Progenitor cell of endocrine pancreas (in vitro differentiated cells): ENCODE measurements at regions not wholly inside any gene's neighbourhood (a gene's known extent, or its start where the extent isn't known, plus 50 kb on each side); places are given as distances from the start of the nearest gene placed in this dataset.

Source experiments
- DNase-seq: peaks from one replicate; pipeline ENCODE4 v3.0.0; 2021; ENCODE audit warnings: low spot score; ENCODE audit not compliant: unreplicated experiment
- H3K27ac Mint-ChIP-seq: 2 replicates; pipeline ENCODE4 v1.8.0; 2021; ENCODE audit warnings: mild to moderate bottlenecking, moderate library complexity, mixed read lengths
- H3K27me3 Mint-ChIP-seq: 2 replicates; pipeline ENCODE4 v1.8.0; 2021; ENCODE audit warnings: mixed read lengths
- H3K36me3 Mint-ChIP-seq: 2 replicates; pipeline ENCODE4 v1.8.0; 2022; ENCODE audit warnings: mixed read lengths; ENCODE audit not compliant: insufficient read depth
- H3K4me1 Mint-ChIP-seq: 2 replicates; pipeline ENCODE4 v1.8.0; 2021; ENCODE audit warnings: low read depth, mixed read lengths
- H3K4me3 Mint-ChIP-seq: 2 replicates; pipeline ENCODE4 v1.8.0; 2021; ENCODE audit warnings: low read depth, mild to moderate bottlenecking, moderate library complexity, mixed read lengths
- H3K9me3 Mint-ChIP-seq: 2 replicates; pipeline ENCODE4 v1.8.0; 2021; ENCODE audit warnings: low read depth, mixed read lengths
- TF ChIP-seq, protein P1 (sequence below): fragments of 200-600 bp; sonication (generic); IDR thresholded peaks from one replicate; pipeline ENCODE4 v1.5.0; 2021; ENCODE audit warnings: antibody characterized with exemption, mild to moderate bottlenecking; ENCODE audit not compliant: unreplicated experiment

DNA sequence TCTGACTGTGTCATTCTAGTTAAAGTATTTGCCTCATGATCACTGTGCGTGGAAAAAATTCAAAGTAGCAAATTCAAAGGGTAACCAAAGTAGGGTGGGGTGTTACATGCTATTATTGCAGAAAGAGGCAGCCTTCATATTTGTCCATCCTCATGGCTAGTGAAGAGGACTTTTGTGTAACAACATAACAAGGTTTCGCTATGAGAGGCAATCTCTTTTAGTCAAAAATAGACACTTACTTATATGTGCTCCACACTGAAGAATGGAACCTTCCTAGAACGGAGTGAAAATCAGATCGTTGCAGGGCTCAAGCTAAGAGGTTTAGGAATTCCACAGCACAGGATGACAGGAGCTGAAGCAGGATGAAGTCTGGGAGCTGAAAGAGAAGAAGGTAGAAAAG lies 345.1 kb upstream of the CBLB start:
- no peak for DNase-seq
- H3K4me3 Mint-ChIP-seq = no peak overlapping the region
- H3K36me3 Mint-ChIP-seq = no peaks in the 10 kb centered on the region
- peaks cover 8% of the 10 kb centered on the region for H3K9me3 Mint-ChIP-seq
- no peaks in the 10 kb centered on the region for H3K27me3 Mint-ChIP-seq
- no peak overlapping the region for H3K27ac Mint-ChIP-seq
- no peaks in the 10 kb centered on the region for H3K4me1 Mint-ChIP-seq
- TF ChIP-seq, protein P1, sequence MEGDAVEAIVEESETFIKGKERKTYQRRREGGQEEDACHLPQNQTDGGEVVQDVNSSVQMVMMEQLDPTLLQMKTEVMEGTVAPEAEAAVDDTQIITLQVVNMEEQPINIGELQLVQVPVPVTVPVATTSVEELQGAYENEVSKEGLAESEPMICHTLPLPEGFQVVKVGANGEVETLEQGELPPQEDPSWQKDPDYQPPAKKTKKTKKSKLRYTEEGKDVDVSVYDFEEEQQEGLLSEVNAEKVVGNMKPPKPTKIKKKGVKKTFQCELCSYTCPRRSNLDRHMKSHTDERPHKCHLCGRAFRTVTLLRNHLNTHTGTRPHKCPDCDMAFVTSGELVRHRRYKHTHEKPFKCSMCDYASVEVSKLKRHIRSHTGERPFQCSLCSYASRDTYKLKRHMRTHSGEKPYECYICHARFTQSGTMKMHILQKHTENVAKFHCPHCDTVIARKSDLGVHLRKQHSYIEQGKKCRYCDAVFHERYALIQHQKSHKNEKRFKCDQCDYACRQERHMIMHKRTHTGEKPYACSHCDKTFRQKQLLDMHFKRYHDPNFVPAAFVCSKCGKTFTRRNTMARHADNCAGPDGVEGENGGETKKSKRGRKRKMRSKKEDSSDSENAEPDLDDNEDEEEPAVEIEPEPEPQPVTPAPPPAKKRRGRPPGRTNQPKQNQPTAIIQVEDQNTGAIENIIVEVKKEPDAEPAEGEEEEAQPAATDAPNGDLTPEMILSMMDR = no peak

DNA sequence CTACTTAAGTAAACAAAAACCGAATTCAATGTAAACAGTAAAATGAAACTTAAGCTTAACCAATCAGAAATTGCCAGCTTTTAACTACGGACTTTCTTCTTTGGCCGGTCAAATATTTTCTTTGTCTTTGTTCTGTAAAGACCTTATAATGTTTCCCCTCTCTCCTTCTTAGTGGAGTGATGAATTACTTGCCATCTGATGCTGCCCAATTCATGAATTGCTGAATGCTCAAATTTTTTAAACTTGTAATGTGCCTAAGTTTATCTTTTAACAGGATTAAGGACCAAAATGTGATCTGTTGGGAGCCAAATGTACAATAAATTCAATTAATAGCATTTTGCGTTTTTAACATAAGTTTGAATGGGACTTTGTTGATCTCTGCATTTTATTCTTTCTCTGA lies 345.8 kb upstream of the CBLB start:
- Mint-ChIP-seq H3K27ac (no peak overlapping the region), H3K27me3 (no peaks in the 10 kb centered on the region), H3K36me3 (no peaks in the 10 kb centered on the region), H3K9me3 (peaks cover 8% of the 10 kb centered on the region), H3K4me3 (no peak overlapping the region), H3K4me1 (no peaks in the 10 kb centered on the region)
- TF ChIP-seq, protein P1 = no peak
- no peak for DNase-seq

- DNase-seq = no peak
- TF ChIP-seq, protein P1 = no peak
- Mint-ChIP-seq H3K27me3 (no peaks in the 10 kb centered on the region), H3K4me1 (no peaks in the 10 kb centered on the region), H3K27ac (no peak overlapping the region), H3K36me3 (no peaks in the 10 kb centered on the region), H3K4me3 (no peak overlapping the region), H3K9me3 (peaks cover 11% of the 10 kb centered on the region)
Measured at GRCh38 chr3:106215047-106215446, 346.2 kb upstream of the CBLB start.

DNA sequence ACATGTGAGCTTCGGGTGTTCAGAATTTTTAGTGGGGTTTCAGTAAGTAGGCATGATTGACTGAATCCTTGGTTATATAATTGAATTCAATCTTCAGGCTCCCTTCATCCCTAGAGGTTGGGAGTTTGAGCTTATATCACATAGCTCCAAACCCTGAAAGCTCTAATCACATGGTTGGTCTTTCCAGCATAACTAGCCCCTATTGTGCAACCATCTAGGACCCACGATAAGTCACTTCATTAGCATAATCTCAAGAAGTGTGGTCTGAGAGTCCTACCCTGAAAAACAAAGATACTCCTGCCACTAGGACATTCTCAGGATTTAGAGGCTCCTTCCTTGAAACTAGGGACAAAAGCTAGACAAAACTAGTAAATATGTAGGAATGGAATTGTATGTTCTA lies 348.9 kb upstream of the CBLB start:
- no peak for DNase-seq
- no peak overlapping the region for H3K27ac Mint-ChIP-seq
- H3K4me1 Mint-ChIP-seq = no peaks in the 10 kb centered on the region
- H3K27me3 Mint-ChIP-seq = no peaks in the 10 kb centered on the region
- peaks cover 2% of the 10 kb centered on the region for H3K36me3 Mint-ChIP-seq
- peaks cover 34% of the 10 kb centered on the region for H3K9me3 Mint-ChIP-seq
- TF ChIP-seq, protein P1 = no peak
- no peak overlapping the region for H3K4me3 Mint-ChIP-seq

- Mint-ChIP-seq H3K4me3 (no peak overlapping the region), H3K27ac (no peak overlapping the region), H3K27me3 (no peaks in the 10 kb centered on the region), H3K9me3 (peaks cover 17% of the 10 kb centered on the region), H3K4me1 (no peaks in the 10 kb centered on the region), H3K36me3 (no peaks in the 10 kb centered on the region)
- TF ChIP-seq, protein P1 = no peak
- no peak for DNase-seq
Measured at GRCh38 chr3:106227068-106227467, 358.3 kb upstream of the CBLB start.
